Omental fat pad (tissue), 3 donors: ENCODE measurements at regions not wholly inside any gene's neighbourhood (a gene's known extent, or its start where the extent isn't known, plus 50 kb on each side); places are given as distances from the start of the nearest gene placed in this dataset.

Experiments used
- ATAC-seq: fragments of 150-250 bp; one replicate; pipeline ENCODE4 v1.9.1; 2016; ENCODE audit warnings: mild to moderate bottlenecking, moderate library complexity; ENCODE audit not compliant: low FRiP score
- DNase-seq: peaks from one replicate; pipeline ENCODE4 v3.0.0-alpha.2; 2019; ENCODE audit warnings: low spot score
- TF ChIP-seq, protein P1 (sequence below), 3 donors: fragments of 450-650 bp; IDR thresholded peaks; one replicate each; pipeline ENCODE4 v1.5.1; 2016 to 2017; ENCODE audit warnings: antibody characterized with exemption in 3 of 3, mild to moderate bottlenecking in 3 of 3, moderate library complexity in 2 of 3

- ATAC-seq (no peak), DNase-seq (no peak)
- TF ChIP-seq, protein P1, sequence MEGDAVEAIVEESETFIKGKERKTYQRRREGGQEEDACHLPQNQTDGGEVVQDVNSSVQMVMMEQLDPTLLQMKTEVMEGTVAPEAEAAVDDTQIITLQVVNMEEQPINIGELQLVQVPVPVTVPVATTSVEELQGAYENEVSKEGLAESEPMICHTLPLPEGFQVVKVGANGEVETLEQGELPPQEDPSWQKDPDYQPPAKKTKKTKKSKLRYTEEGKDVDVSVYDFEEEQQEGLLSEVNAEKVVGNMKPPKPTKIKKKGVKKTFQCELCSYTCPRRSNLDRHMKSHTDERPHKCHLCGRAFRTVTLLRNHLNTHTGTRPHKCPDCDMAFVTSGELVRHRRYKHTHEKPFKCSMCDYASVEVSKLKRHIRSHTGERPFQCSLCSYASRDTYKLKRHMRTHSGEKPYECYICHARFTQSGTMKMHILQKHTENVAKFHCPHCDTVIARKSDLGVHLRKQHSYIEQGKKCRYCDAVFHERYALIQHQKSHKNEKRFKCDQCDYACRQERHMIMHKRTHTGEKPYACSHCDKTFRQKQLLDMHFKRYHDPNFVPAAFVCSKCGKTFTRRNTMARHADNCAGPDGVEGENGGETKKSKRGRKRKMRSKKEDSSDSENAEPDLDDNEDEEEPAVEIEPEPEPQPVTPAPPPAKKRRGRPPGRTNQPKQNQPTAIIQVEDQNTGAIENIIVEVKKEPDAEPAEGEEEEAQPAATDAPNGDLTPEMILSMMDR (IDR thresholded peaks at IDR 0.05): no peak
Measured at GRCh38 chr4:125082729-125083417, 231.9 kb upstream of the FAT4 start.

DNA sequence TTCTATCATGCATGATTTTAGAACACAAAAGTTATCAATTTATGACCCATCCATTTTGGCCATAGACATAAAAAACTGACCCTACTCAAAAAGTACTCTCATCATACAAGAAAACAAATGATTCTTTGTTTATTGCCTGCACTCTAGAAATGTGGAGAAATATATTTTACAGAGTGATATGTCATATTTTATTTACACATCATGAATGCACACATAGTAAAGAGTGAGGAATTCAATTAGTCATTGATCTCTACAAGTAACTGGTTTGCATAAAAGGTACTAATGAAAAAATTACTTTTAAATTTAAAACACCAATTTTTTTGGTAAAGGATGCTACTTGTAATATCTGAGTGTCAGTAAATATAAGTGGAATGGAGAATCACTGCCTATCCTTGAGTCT is 242.5 kb upstream of the FAT4 start:
- ATAC-seq: no peak
- TF ChIP-seq, protein P1 (IDR thresholded peaks at IDR 0.05): no peak
- DNase-seq: no peak

DNA sequence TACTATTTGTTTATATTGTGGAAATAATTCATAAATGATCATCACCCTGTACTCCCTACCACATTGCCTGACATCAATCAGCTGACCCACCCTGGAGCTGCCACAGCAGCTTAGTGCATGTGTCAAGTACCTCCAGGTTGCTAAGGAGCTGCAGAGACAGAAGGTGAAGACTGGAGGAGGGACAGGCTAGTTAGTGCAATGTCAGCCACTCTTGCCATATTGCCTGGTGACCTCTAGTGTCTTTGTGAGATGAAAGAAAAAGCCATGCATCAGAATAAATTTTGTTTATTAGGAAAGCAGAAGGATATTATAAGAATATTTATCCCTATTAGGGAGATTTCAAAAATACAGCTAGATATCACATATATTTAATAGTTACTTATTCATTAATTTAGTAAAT is 243.9 kb upstream of the FAT4 start:
- DNase-seq (no peak), ATAC-seq (no peak)
- TF ChIP-seq, protein P1 (IDR thresholded peaks at IDR 0.05): no peak

GRCh38 chr4:125062115-125063050 is 252.4 kb upstream of the FAT4 start:
- ATAC-seq: no peak
- no peak for DNase-seq
- TF ChIP-seq, protein P1 (IDR thresholded peaks at IDR 0.05): no peak

- TF ChIP-seq, protein P1 (IDR thresholded peaks at IDR 0.05): no peak
- no peak for ATAC-seq
- DNase-seq: no peak
Measured at GRCh38 chr4:125060376-125060775, 254.4 kb upstream of the FAT4 start.

GRCh38 chr4:125049711-125050110 is 265.0 kb upstream of the FAT4 start:
- ATAC-seq (no peak), DNase-seq (no peak)
- TF ChIP-seq, protein P1 (IDR thresholded peaks at IDR 0.05): no peak
